ENCODE measurements at regions not wholly inside any gene's neighbourhood (a gene's known extent, or its start where the extent isn't known, plus 50 kb on each side); places are given as distances from the start of the nearest gene placed in this dataset.
"Not testable (repeated sequence)": the region's sequence is repeated elsewhere in the genome, so short reads cannot be mapped to it uniquely, and the experiment has no call there.

DNA sequence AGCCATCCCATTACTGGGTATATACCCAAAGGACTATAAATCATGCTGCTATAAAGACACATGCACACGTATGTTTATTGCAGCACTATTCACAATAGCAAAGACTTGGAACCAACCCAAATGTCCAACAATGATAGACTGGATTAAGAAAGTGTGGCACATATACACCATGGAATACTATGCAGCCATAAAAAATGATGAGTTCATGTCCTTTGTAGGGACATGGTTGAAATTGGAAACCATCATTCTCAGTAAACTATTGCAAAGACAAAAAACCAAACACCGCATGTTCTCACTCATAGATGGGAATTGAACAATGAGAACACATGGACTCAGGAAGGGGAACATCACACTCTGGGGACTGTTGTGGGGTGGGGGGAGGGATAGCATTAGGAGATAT lies 85.7 kb upstream of the PPP2R5C start:
- TF ChIP-seq, protein P1, sequence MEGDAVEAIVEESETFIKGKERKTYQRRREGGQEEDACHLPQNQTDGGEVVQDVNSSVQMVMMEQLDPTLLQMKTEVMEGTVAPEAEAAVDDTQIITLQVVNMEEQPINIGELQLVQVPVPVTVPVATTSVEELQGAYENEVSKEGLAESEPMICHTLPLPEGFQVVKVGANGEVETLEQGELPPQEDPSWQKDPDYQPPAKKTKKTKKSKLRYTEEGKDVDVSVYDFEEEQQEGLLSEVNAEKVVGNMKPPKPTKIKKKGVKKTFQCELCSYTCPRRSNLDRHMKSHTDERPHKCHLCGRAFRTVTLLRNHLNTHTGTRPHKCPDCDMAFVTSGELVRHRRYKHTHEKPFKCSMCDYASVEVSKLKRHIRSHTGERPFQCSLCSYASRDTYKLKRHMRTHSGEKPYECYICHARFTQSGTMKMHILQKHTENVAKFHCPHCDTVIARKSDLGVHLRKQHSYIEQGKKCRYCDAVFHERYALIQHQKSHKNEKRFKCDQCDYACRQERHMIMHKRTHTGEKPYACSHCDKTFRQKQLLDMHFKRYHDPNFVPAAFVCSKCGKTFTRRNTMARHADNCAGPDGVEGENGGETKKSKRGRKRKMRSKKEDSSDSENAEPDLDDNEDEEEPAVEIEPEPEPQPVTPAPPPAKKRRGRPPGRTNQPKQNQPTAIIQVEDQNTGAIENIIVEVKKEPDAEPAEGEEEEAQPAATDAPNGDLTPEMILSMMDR (IDR thresholded peaks at IDR 0.05 in 4 of 5, conservative IDR thresholded peaks at IDR 0.05 in 1 of 5): not testable (repeated sequence)
- TF ChIP-seq POLR2A (IDR thresholded peaks at IDR 0.05): not testable (repeated sequence)

All from gastrocnemius medialis (tissue), 4 donors.